Lung (tissue), 11 donors: ENCODE measurements at regions not wholly inside any gene's neighbourhood (a gene's known extent, or its start where the extent isn't known, plus 50 kb on each side); places are given as distances from the start of the nearest gene placed in this dataset.

Experiments used
- ATAC-seq: fragments of 200-7000 bp; cut with Tn5 transposase; one replicate; pipeline ENCODE4 v1.9.1; 2020; ENCODE audit warnings: moderate number of reproducible peaks; ENCODE audit not compliant: insufficient read depth, low FRiP score
- DNase-seq, 3 donors: peaks; one replicate each; pipeline ENCODE4 v3.0.0-alpha.2; 2013 to 2017
- H3K27ac ChIP-seq, 2 donors: one replicate each; pipeline ENCODE4 v1.5.1; 2013; ENCODE audit warnings: mild to moderate bottlenecking in 2 of 2, moderate library complexity in 2 of 2, control low read depth in 1 of 2, inconsistent platforms in 1 of 2, low read depth in 1 of 2, low read length in 1 of 2
- H3K27me3 ChIP-seq, 3 donors: one replicate each; pipeline ENCODE4 v1.5.1; 2013; ENCODE audit warnings: low read length in 2 of 3; ENCODE audit not compliant: control insufficient read depth in 3 of 3, insufficient read depth in 3 of 3
- H3K36me3 ChIP-seq, 4 donors: one replicate each; pipeline ENCODE4 v1.5.1; 2013; ENCODE audit warnings: low read length in 4 of 4, mild to moderate bottlenecking in 1 of 4, moderate library complexity in 1 of 4; ENCODE audit not compliant: control insufficient read depth in 4 of 4, insufficient read depth in 4 of 4
- H3K4me1 ChIP-seq, 5 donors: one replicate each; pipeline ENCODE4 v1.5.1; 2013; ENCODE audit warnings: low read length in 5 of 5, mild to moderate bottlenecking in 2 of 5, moderate library complexity in 1 of 5; ENCODE audit not compliant: control insufficient read depth in 5 of 5, insufficient read depth in 5 of 5
- H3K4me3 ChIP-seq: one replicate; pipeline ENCODE4 v1.5.1; 2013; ENCODE audit warnings: mild to moderate bottlenecking, control low read depth, moderate library complexity
- H3K9ac ChIP-seq, 2 donors: one replicate each; pipeline ENCODE4 v1.5.1; 2013; ENCODE audit warnings: low read length in 2 of 2, control low read depth in 1 of 2; ENCODE audit not compliant: insufficient read depth in 1 of 2
- H3K9me3 ChIP-seq, 4 donors: one replicate each; pipeline ENCODE4 v1.5.1; 2013; ENCODE audit warnings: low read length in 3 of 4, mild to moderate bottlenecking in 1 of 4, moderate library complexity in 1 of 4; ENCODE audit not compliant: control insufficient read depth in 4 of 4, insufficient read depth in 3 of 4
- WGBS, 2 donors: extraction: QIAGEN DNeasy Blood & Tissue Kit; methylation state at CpG; one replicate each; pipeline ENCODE4 v1.1.7; 2013; 5-methylcytosine and 5-hydroxymethylcytosine counted together
- TF ChIP-seq, protein P1 (sequence below): IDR thresholded peaks from 2 replicates; pipeline ENCODE4 v1.5.1; 2012; ENCODE audit warnings: mild to moderate bottlenecking; ENCODE audit errors: control extremely low read depth, extremely low read depth
- donor health status: control.
- donor health status: control.
- donor health status: Bipolar disorder and iron deficiency.
- donor health status: healthy.
- donor health status: DM: yes; HTN: yes; CAD: no.

DNA sequence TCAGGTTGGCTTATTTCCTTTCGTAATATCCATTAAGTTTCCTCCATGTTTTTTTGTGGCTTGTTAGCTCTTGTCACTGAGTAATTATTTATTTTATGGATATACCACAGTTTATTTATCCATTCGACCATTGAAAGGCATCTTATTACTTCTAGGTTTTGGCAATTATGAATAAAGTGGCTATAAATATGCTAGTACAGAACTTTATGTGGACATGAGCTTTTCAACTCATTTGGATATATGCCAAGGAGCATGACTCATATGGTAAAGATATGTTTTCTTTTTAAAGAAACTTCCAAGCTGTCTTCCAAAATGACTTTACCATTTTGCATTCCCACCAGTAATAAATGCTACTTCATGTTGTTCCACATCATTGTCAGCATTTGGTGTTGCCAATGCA is 803.6 kb downstream of the GLUD2 start:
- DNase-seq (no peak), ATAC-seq (no peak)
- H3K9ac ChIP-seq, result no peak overlapping the region
- H3K27ac ChIP-seq, result no peak overlapping the region
- H3K9me3 ChIP-seq, result peaks cover 0 to 4% (median 2%) of the 10 kb centered on the region in 4 donors
- WGBS, 2 donors, result 62 to 77% methylated on average over 2 of the region's 2 CpGs
- H3K4me1 ChIP-seq, result no peaks in the 10 kb centered on the region
- H3K4me3 ChIP-seq, result no peak overlapping the region
- no peaks in the 10 kb centered on the region for H3K27me3 ChIP-seq
- TF ChIP-seq, protein P1, sequence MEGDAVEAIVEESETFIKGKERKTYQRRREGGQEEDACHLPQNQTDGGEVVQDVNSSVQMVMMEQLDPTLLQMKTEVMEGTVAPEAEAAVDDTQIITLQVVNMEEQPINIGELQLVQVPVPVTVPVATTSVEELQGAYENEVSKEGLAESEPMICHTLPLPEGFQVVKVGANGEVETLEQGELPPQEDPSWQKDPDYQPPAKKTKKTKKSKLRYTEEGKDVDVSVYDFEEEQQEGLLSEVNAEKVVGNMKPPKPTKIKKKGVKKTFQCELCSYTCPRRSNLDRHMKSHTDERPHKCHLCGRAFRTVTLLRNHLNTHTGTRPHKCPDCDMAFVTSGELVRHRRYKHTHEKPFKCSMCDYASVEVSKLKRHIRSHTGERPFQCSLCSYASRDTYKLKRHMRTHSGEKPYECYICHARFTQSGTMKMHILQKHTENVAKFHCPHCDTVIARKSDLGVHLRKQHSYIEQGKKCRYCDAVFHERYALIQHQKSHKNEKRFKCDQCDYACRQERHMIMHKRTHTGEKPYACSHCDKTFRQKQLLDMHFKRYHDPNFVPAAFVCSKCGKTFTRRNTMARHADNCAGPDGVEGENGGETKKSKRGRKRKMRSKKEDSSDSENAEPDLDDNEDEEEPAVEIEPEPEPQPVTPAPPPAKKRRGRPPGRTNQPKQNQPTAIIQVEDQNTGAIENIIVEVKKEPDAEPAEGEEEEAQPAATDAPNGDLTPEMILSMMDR, result no peak
- H3K36me3 ChIP-seq, result no peaks in the 10 kb centered on the region

DNA sequence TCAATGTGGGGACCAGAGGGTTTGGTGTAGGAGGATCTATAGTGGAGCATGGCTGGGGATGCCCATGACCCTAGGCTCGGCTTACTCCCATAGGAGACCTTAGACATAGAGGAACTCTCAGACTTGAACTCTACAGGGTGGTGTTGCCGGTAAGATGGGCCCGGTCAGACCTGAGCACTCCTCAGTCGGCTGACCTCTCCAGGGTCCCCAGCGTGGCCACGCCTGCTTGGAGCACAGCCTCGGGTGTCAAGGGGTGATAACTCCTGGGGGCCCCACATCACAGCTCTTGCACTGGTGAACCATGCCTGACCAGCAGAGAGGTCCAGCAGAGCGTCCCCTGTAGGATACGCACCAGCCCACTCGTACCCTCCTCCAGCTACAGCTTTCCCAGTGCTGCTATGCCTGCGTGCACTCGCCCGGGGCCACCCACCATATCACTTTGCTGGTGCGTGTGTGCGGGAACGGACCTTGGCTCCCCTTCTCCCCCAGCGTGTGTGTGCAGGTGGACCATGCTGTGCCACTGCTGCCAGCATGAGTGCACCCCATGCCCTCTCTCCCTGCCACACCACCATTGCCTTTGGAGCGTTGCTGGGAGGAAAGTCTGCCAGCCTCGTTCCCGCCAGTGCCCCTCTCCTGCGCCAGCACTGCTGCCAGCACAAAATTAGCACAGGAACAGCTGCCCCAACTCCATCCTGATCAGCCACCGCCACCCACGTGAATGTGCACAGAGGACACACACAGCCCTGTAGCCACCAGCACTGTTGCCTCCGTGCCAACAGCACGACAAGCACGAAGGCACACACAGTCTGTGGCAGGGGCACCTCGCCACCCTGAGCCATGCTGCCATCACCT is 806.6 kb downstream of the GLUD2 start:
- no peak overlapping the region for H3K27ac ChIP-seq
- no peak overlapping the region for H3K4me3 ChIP-seq
- H3K4me1 ChIP-seq, result no peaks in the 10 kb centered on the region
- WGBS, 2 donors, result 85 to 97% methylated on average over 23 to 27 of the region's 27 CpGs
- H3K9me3 ChIP-seq, result peaks cover 0 to 4% (median 2%) of the 10 kb centered on the region in 4 donors
- TF ChIP-seq, protein P1, result no peak
- DNase-seq (no peak), ATAC-seq (no peak)
- H3K27me3 ChIP-seq, result no peaks in the 10 kb centered on the region
- H3K36me3 ChIP-seq, result no peaks in the 10 kb centered on the region
- no peak overlapping the region for H3K9ac ChIP-seq

DNA sequence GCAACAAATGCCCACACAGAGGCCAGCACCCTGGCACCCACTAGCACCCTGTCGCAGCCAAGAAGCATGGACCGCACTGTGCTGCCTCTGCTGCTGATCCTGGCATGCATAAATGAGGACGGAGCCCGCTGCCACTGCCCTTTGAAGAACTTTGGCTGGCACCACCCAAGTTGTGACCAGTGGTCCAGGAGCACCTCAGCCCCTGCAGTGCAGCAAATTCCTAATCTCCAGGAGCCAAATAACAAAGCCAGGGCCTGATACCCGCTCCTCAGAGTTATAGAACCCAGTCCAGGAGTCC is 807.2 kb downstream of the GLUD2 start:
- no peaks in the 10 kb centered on the region for H3K4me1 ChIP-seq
- ATAC-seq, result no peak
- whole genome bisulfite sequencing, 2 donors, result 81 to 92% methylated on average over 5 of the region's 5 CpGs
- no peaks in the 10 kb centered on the region for H3K36me3 ChIP-seq
- H3K27me3 ChIP-seq, result no peaks in the 10 kb centered on the region
- DNase-seq, result no peak
- peaks cover 0 to 5% (median 2%) of the 10 kb centered on the region in 4 donors for H3K9me3 ChIP-seq
- no peak overlapping the region for H3K9ac ChIP-seq
- TF ChIP-seq, protein P1, result no peak
- H3K4me3 ChIP-seq, result no peak overlapping the region
- H3K27ac ChIP-seq, result no peak overlapping the region
